Peyer's patch (tissue), 4 donors: ENCODE measurements at regions not wholly inside any gene's neighbourhood (a gene's known extent, or its start where the extent isn't known, plus 50 kb on each side); places are given as distances from the start of the nearest gene placed in this dataset.

Source experiments
- POLR2A ChIP-seq, 2 donors: fragments of 450-650 bp; IDR thresholded peaks; one replicate each; pipeline ENCODE4 v1.5.1; 2017; ENCODE audit warnings: antibody characterized with exemption in 2 of 2, mild to moderate bottlenecking in 2 of 2, moderate library complexity in 2 of 2
- TF ChIP-seq, protein P1 (sequence below), 6 experiments: fragments of 450-650 bp in 4 of 6; fragments of 200-600 bp in 2 of 6; sonication (generic) in 1 of 6; IDR thresholded peaks; one replicate each; pipeline ENCODE4 v1.5.1; 2017 to 2019; ENCODE audit warnings: antibody characterized with exemption in 6 of 6, mild to moderate bottlenecking in 3 of 6, moderate library complexity in 1 of 6

DNA sequence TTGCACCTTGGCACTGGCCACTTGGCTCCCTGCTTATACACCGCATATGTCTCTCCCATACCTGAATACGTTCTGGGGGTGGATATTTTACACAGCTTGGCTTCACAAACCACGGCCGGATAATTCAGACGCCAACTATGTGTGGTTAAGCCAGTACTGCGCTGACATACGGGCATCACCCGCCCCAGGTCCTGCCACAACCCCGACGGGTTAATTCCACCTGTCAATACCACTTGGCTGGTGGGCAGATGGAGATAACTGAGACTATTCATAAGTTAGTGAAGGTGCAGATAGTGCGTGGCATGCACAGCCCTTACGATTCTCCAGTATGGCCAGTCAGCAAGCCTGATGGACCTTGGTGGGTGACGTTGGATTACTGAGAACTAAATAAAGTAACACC, 696.3 kb upstream of the AGA start:
- TF ChIP-seq, protein P1, sequence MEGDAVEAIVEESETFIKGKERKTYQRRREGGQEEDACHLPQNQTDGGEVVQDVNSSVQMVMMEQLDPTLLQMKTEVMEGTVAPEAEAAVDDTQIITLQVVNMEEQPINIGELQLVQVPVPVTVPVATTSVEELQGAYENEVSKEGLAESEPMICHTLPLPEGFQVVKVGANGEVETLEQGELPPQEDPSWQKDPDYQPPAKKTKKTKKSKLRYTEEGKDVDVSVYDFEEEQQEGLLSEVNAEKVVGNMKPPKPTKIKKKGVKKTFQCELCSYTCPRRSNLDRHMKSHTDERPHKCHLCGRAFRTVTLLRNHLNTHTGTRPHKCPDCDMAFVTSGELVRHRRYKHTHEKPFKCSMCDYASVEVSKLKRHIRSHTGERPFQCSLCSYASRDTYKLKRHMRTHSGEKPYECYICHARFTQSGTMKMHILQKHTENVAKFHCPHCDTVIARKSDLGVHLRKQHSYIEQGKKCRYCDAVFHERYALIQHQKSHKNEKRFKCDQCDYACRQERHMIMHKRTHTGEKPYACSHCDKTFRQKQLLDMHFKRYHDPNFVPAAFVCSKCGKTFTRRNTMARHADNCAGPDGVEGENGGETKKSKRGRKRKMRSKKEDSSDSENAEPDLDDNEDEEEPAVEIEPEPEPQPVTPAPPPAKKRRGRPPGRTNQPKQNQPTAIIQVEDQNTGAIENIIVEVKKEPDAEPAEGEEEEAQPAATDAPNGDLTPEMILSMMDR (IDR thresholded peaks at IDR 0.05): no peak
- no peak for TF ChIP-seq POLR2A (IDR thresholded peaks at IDR 0.05)
